Smooth muscle cell (in vitro differentiated cells): ENCODE measurements at regions not wholly inside any gene's neighbourhood (a gene's known extent, or its start where the extent isn't known, plus 50 kb on each side); places are given as distances from the start of the nearest gene placed in this dataset.

ENCODE experiments used
- DNase-seq: peaks from one replicate; lab custom pipeline; 2025; ENCODE audit not compliant: unreplicated experiment; lab: John Stamatoyannopoulos, UW
- H2AFZ ChIP-seq: fragments of 200-600 bp; sonication (generic); 2 replicates; pipeline ENCODE4 v1.6.0; 2016; ENCODE audit warnings: antibody characterized with exemption, low read depth, mild to moderate bottlenecking
- H3F3A ChIP-seq: fragments of 200-600 bp; sonication (generic); 2 replicates; pipeline ENCODE4 v1.6.0; 2017; ENCODE audit warnings: antibody characterized with exemption, low read depth
- H3K27ac ChIP-seq: fragments of 200-600 bp; sonication (generic); 2 replicates; pipeline ENCODE4 v1.5.1; 2016; ENCODE audit warnings: low read depth, mild to moderate bottlenecking
- H3K27me3 ChIP-seq: fragments of 200-600 bp; sonication (generic); 2 replicates; pipeline ENCODE4 v1.6.1; 2016; ENCODE audit warnings: low read depth, mild to moderate bottlenecking
- H3K36me3 ChIP-seq: fragments of 200-600 bp; sonication (generic); 2 replicates; pipeline ENCODE4 v1.5.1; 2016; ENCODE audit warnings: low read depth
- H3K4me1 ChIP-seq: fragments of 200-600 bp; sonication (generic); 2 replicates; pipeline ENCODE4 v1.5.1; 2016; ENCODE audit warnings: low read depth
- H3K4me2 ChIP-seq: fragments of 200-600 bp; sonication (generic); 2 replicates; pipeline ENCODE4 v1.6.0; 2016; ENCODE audit warnings: mild to moderate bottlenecking
- H3K4me3 ChIP-seq: fragments of 200-600 bp; sonication (generic); 2 replicates; pipeline ENCODE4 v1.5.1; 2016; ENCODE audit warnings: mild to moderate bottlenecking
- H3K79me2 ChIP-seq: fragments of 200-600 bp; sonication (generic); 2 replicates; pipeline ENCODE4 v1.6.0; 2016; ENCODE audit warnings: low read depth, mild to moderate bottlenecking
- H3K9ac ChIP-seq: fragments of 200-600 bp; sonication (generic); 2 replicates; pipeline ENCODE4 v1.6.0; 2016; ENCODE audit warnings: low read depth
- H3K9me3 ChIP-seq: fragments of 200-600 bp; sonication (generic); replicated peaks from 2 replicates; pipeline ENCODE4 v1.5.1; 2016; ENCODE audit warnings: low read depth
- H4K20me1 ChIP-seq: fragments of 200-600 bp; sonication (generic); 2 replicates; pipeline ENCODE4 v1.6.0; 2016; ENCODE audit warnings: low read depth
- CTCF ChIP-seq: fragments of 200-600 bp; sonication (generic); IDR thresholded peaks from 2 replicates; pipeline ENCODE4 v1.5.1; 2017; ENCODE audit warnings: borderline replicate concordance, mild to moderate bottlenecking, antibody characterized with exemption; ENCODE audit not compliant: insufficient read depth, poor library complexity, severe bottlenecking
- WGBS: methylation state at CpG from one replicate; pipeline ENCODE4 v1.1.7; 2016; ENCODE audit warnings: low lambda C conversion rate; 5-methylcytosine and 5-hydroxymethylcytosine counted together

GRCh38 chr6:147103694-147104093 is 100.5 kb upstream of the STXBP5 start:
- no peaks in the 10 kb centered on the region for H3K4me1 ChIP-seq
- H3K9ac ChIP-seq, result no peak overlapping the region
- H3K4me3 ChIP-seq, result no peak overlapping the region
- H2AFZ ChIP-seq, result no peak overlapping the region
- H3K9me3 ChIP-seq, result no peaks in the 10 kb centered on the region
- H3K79me2 ChIP-seq, result no peaks in the 10 kb centered on the region
- no peak for DNase-seq
- H3K4me2 ChIP-seq, result no peak overlapping the region
- no peaks in the 10 kb centered on the region for H4K20me1 ChIP-seq
- H3K36me3 ChIP-seq, result no peaks in the 10 kb centered on the region
- no peak for TF ChIP-seq CTCF
- no peaks in the 10 kb centered on the region for H3K27me3 ChIP-seq
- no peaks in the 10 kb centered on the region for H3F3A ChIP-seq
- no peak overlapping the region for H3K27ac ChIP-seq

GRCh38 chr6:147105786-147106185 is 98.4 kb upstream of the STXBP5 start:
- Histone ChIP-seq H3F3A (no peaks in the 10 kb centered on the region), H3K9me3 (no peaks in the 10 kb centered on the region), H4K20me1 (no peaks in the 10 kb centered on the region), H3K4me2 (no peak overlapping the region), H3K36me3 (no peaks in the 10 kb centered on the region), H3K4me3 (no peak overlapping the region), H3K9ac (no peak overlapping the region), H3K27ac (no peak overlapping the region), H3K27me3 (no peaks in the 10 kb centered on the region), H3K79me2 (no peaks in the 10 kb centered on the region), H3K4me1 (no peaks in the 10 kb centered on the region), H2AFZ (no peak overlapping the region)
- 93% methylated on average over 5 of the region's 5 CpGs for WGBS
- no peak for TF ChIP-seq CTCF
- DNase-seq, result no peak

- 65% methylated on average over 7 of the region's 7 CpGs for WGBS
- Histone ChIP-seq H3K9me3 (no peaks in the 10 kb centered on the region), H3K4me2 (peak overlapping the region; percentile 17), H3K9ac (no peak overlapping the region), H3K27me3 (no peaks in the 10 kb centered on the region), H3F3A (no peaks in the 10 kb centered on the region), H2AFZ (peak overlapping the region; percentile 31), H4K20me1 (no peaks in the 10 kb centered on the region), H3K36me3 (no peaks in the 10 kb centered on the region), H3K79me2 (no peaks in the 10 kb centered on the region), H3K27ac (no peak overlapping the region), H3K4me1 (no peaks in the 10 kb centered on the region), H3K4me3 (no peak overlapping the region)
- DNase-seq, result no peak
- TF ChIP-seq CTCF, result no peak
These were observed 97.3 kb upstream of the STXBP5 start for GRCh38 chr6:147106759-147107401.

- no peaks in the 10 kb centered on the region for H3K36me3 ChIP-seq
- H2AFZ ChIP-seq, result no peak overlapping the region
- TF ChIP-seq CTCF, result no peak
- WGBS, result 87% methylated on average over 2 of the region's 2 CpGs
- no peak overlapping the region for H3K4me3 ChIP-seq
- H4K20me1 ChIP-seq, result no peaks in the 10 kb centered on the region
- no peak overlapping the region for H3K4me2 ChIP-seq
- H3K27me3 ChIP-seq, result no peaks in the 10 kb centered on the region
- H3K79me2 ChIP-seq, result no peaks in the 10 kb centered on the region
- H3K4me1 ChIP-seq, result no peaks in the 10 kb centered on the region
- no peak overlapping the region for H3K27ac ChIP-seq
- DNase-seq, result no peak
- no peaks in the 10 kb centered on the region for H3K9me3 ChIP-seq
- H3K9ac ChIP-seq, result no peak overlapping the region
- H3F3A ChIP-seq, result no peaks in the 10 kb centered on the region
These were observed 95.8 kb upstream of the STXBP5 start for GRCh38 chr6:147108259-147108910.
